NCI-H146 treated with DMSO at 0.1 percent for 48 hours (cell line): ENCODE measurements at regions not wholly inside any gene's neighbourhood (a gene's known extent, or its start where the extent isn't known, plus 50 kb on each side); places are given as distances from the start of the nearest gene placed in this dataset.

Experiments used
- DNase-seq: peaks from one replicate; lab custom pipeline; 2025; ENCODE audit not compliant: unreplicated experiment; lab: John Stamatoyannopoulos, UW

GRCh38 chr3:80239301-80239700, 471.5 kb upstream of the ROBO1 start:
- no peak for DNase-seq

GRCh38 chr3:80238606-80239005, 470.8 kb upstream of the ROBO1 start:
- no peak for DNase-seq

- DNase-seq: no peak
Measured at GRCh38 chr3:80238152-80238551, 470.4 kb upstream of the ROBO1 start.

- no peak for DNase-seq
Measured at GRCh38 chr3:80234706-80235105, 466.9 kb upstream of the ROBO1 start.

- no peak for DNase-seq
Measured at GRCh38 chr3:80233576-80233975, 465.8 kb upstream of the ROBO1 start.

GRCh38 chr3:80232760-80233159, 465.0 kb upstream of the ROBO1 start:
- DNase-seq: no peak

- DNase-seq: no peak
Measured at GRCh38 chr3:80230962-80231361, 463.2 kb upstream of the ROBO1 start.

- no peak for DNase-seq
Measured at GRCh38 chr3:80227216-80227615, 459.4 kb upstream of the ROBO1 start.

GRCh38 chr3:80215191-80215590, 447.4 kb upstream of the ROBO1 start:
- DNase-seq: no peak

- no peak for DNase-seq
Measured at GRCh38 chr3:80213086-80213485, 445.3 kb upstream of the ROBO1 start.

- no peak for DNase-seq
Measured at GRCh38 chr3:80192936-80193335, 425.1 kb upstream of the ROBO1 start.

GRCh38 chr3:80190051-80190450, 422.3 kb upstream of the ROBO1 start:
- no peak for DNase-seq

GRCh38 chr3:80187981-80188380, 420.2 kb upstream of the ROBO1 start:
- no peak for DNase-seq

GRCh38 chr3:80159990-80160506, 392.2 kb upstream of the ROBO1 start:
- DNase-seq: no peak

GRCh38 chr3:80158332-80158731, 390.5 kb upstream of the ROBO1 start:
- no peak for DNase-seq

- no peak for DNase-seq
Measured at GRCh38 chr3:80157546-80157945, 389.7 kb upstream of the ROBO1 start.

GRCh38 chr3:80152692-80153091, 384.9 kb upstream of the ROBO1 start:
- no peak for DNase-seq

GRCh38 chr3:80142714-80143113, 374.9 kb upstream of the ROBO1 start:
- DNase-seq: no peak

GRCh38 chr3:80141557-80141956, 373.8 kb upstream of the ROBO1 start:
- no peak for DNase-seq

- DNase-seq: no peak
Measured at GRCh38 chr3:80116281-80116680, 348.5 kb upstream of the ROBO1 start.

GRCh38 chr3:80114694-80115093, 346.9 kb upstream of the ROBO1 start:
- DNase-seq: no peak

- no peak for DNase-seq
Measured at GRCh38 chr3:80113331-80113730, 345.5 kb upstream of the ROBO1 start.

- DNase-seq: no peak
Measured at GRCh38 chr3:80099559-80100066, 331.8 kb upstream of the ROBO1 start.

GRCh38 chr3:80097674-80098073, 329.9 kb upstream of the ROBO1 start:
- no peak for DNase-seq
